ENCODE measurements at regions not wholly inside any gene's neighbourhood (a gene's known extent, or its start where the extent isn't known, plus 50 kb on each side); places are given as distances from the start of the nearest gene placed in this dataset.

GRCh38 chr1:36572142-36572715, 89.5 kb upstream of the CSF3R start:
- no peak overlapping the region for H3K9ac ChIP-seq (ENCODE audit: low read length)
- POLR2A ChIA-PET: no interaction called here

DNA sequence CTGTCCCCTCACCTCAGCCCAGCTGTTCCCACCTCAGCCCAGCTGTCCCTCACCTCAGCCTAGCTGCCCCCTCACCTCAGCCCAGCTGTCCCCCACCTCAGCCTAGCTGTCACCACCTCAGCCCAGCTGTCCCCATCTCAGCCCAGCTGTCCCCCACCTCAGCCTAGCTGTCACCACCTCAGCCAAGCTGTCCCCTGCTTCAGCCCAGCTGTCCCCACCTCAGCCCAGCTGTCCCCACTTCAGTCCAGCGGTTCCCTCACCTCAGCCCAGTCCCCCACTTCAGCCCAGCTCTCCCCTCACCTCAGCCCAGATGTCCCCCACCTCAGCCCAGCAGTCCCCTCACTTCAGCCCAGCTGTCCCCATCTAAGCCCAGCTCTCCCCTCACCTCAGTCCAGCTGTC, 88.4 kb upstream of the CSF3R start:
- no peaks in the 10 kb centered on the region for H3K79me2 ChIP-seq (ENCODE audit: control insufficient read depth, insufficient read depth, low read length)
- H3K27me3 ChIP-seq (replicated peaks in 1 of 4; ENCODE audit: control extremely low read depth in 1 of 4, control insufficient read depth in 3 of 4, insufficient read depth in 4 of 4, low read length in 3 of 4): peaks cover 0 to 21% (median 2%) of the 10 kb centered on the region in 4 experiments
- H3K4me1 Mint-ChIP-seq: no peaks in the 10 kb centered on the region
- no peak overlapping the region for H3K4me2 ChIP-seq (replicated peaks; ENCODE audit: low read depth, low read length, poor library complexity, severe bottlenecking)
- H3K9me3 ChIP-seq (ENCODE audit: control extremely low read depth in 1 of 3, control insufficient read depth in 2 of 3, insufficient read depth in 1 of 3, low read length in 2 of 3): no peaks in the 10 kb centered on the region
- 93% methylated on average over 1 of the region's 1 CpG for WGBS (ENCODE audit: insufficient coverage)
- peaks cover 29% of the 10 kb centered on the region for H3K27me3 Mint-ChIP-seq
- H3K27ac ChIP-seq (ENCODE audit: low read length in 2 of 2): no peak overlapping the region
- POLR2A ChIA-PET: no interaction called here
- CTCF ChIA-PET: interaction anchor here (1.6 kb wide), 1 partner anchor 9 kb away, joined by 4 read pairs; no protein-coding TSS in a partner anchor
- no peak overlapping the region for H3K9ac ChIP-seq (ENCODE audit: low read length)
- no peaks in the 10 kb centered on the region for H4K20me1 ChIP-seq (ENCODE audit: control insufficient read depth, insufficient read depth, low read length, poor library complexity, severe bottlenecking)
- H3K36me3 ChIP-seq (replicated peaks in 1 of 2; ENCODE audit: control extremely low read depth in 1 of 2, control insufficient read depth in 1 of 2, extremely low read depth in 1 of 2, insufficient read depth in 2 of 2, low read length in 1 of 2): no peaks in the 10 kb centered on the region
- intact Hi-C loops (cut with micrococcal nuclease): no loop called here
- H3K27ac Mint-ChIP-seq: no peak overlapping the region
- no peak overlapping the region for H3K4me3 ChIP-seq (ENCODE audit: control extremely low read depth in 1 of 5, extremely low read depth in 1 of 5, insufficient read depth in 1 of 5, low read depth in 2 of 5, low read length in 4 of 5)
- no peak for TF ChIP-seq CTCF (IDR thresholded peaks at IDR 0.05)
- no peak for TF ChIP-seq EZH2 (IDR thresholded peaks at IDR 0.05; ENCODE audit: borderline replicate concordance, insufficient read depth, low read depth, low read length, poor library complexity, severe bottlenecking)
- DNase-seq (no peak), ATAC-seq (ENCODE audit: low read depth) (no peak)
- no peak overlapping the region for H3K4me3 Mint-ChIP-seq
- no peaks in the 10 kb centered on the region for H3K4me1 ChIP-seq (ENCODE audit: control insufficient read depth in 2 of 2, insufficient read depth in 2 of 2, low read length in 2 of 2)
- H2AFZ ChIP-seq (ENCODE audit: insufficient read depth, low read depth, low read length, poor library complexity, severe bottlenecking): no peak overlapping the region
- H3K9me3 Mint-ChIP-seq (ENCODE audit: insufficient read depth): no peaks in the 10 kb centered on the region

More at GRCh38 chr1:36572142-36572715, 89.5 kb upstream of the CSF3R start:
- H3K27ac Mint-ChIP-seq: no peak overlapping the region
- no peak for ATAC-seq (ENCODE audit: low read depth)
- Histone ChIP-seq H3K27ac (ENCODE audit: low read length in 2 of 2) (no peak overlapping the region), H3K4me3 (ENCODE audit: control extremely low read depth in 1 of 5, extremely low read depth in 1 of 5, insufficient read depth in 1 of 5, low read depth in 2 of 5, low read length in 4 of 5) (no peak overlapping the region), H3K9me3 (ENCODE audit: control extremely low read depth in 1 of 3, control insufficient read depth in 2 of 3, insufficient read depth in 1 of 3, low read length in 2 of 3) (no peaks in the 10 kb centered on the region), H2AFZ (ENCODE audit: insufficient read depth, low read depth, low read length, poor library complexity, severe bottlenecking) (no peak overlapping the region), H4K20me1 (ENCODE audit: control insufficient read depth, insufficient read depth, low read length, poor library complexity, severe bottlenecking) (no peaks in the 10 kb centered on the region), H3K36me3 (replicated peaks in 1 of 2; ENCODE audit: control extremely low read depth in 1 of 2, control insufficient read depth in 1 of 2, extremely low read depth in 1 of 2, insufficient read depth in 2 of 2, low read length in 1 of 2) (no peaks in the 10 kb centered on the region), H3K27me3 (replicated peaks in 1 of 4; ENCODE audit: control extremely low read depth in 1 of 4, control insufficient read depth in 3 of 4, insufficient read depth in 4 of 4, low read length in 3 of 4) (peaks cover 0 to 21% (median 2%) of the 10 kb centered on the region in 4 experiments), H3K4me1 (ENCODE audit: control insufficient read depth in 2 of 2, insufficient read depth in 2 of 2, low read length in 2 of 2) (no peaks in the 10 kb centered on the region), H3K4me2 (replicated peaks; ENCODE audit: low read depth, low read length, poor library complexity, severe bottlenecking) (no peak overlapping the region), H3K79me2 (ENCODE audit: control insufficient read depth, insufficient read depth, low read length) (no peaks in the 10 kb centered on the region)
- H3K4me3 Mint-ChIP-seq: no peak overlapping the region
- H3K4me1 Mint-ChIP-seq: no peaks in the 10 kb centered on the region
- WGBS (ENCODE audit: insufficient coverage): 56% methylated on average over 14 of the region's 15 CpGs
- intact Hi-C loops (cut with micrococcal nuclease): no loop called here
- H3K9me3 Mint-ChIP-seq (ENCODE audit: insufficient read depth): no peaks in the 10 kb centered on the region
- no peak for TF ChIP-seq CTCF (IDR thresholded peaks at IDR 0.05)
- no peak for TF ChIP-seq EZH2 (IDR thresholded peaks at IDR 0.05; ENCODE audit: borderline replicate concordance, insufficient read depth, low read depth, low read length, poor library complexity, severe bottlenecking)
- peaks cover 24% of the 10 kb centered on the region for H3K27me3 Mint-ChIP-seq
- CTCF ChIA-PET: interaction anchor here (1.1 to 5.5 kb wide), 4 partner anchors 8 to 862 kb away, joined by 3 to 46 read pairs (median 4); no protein-coding TSS in a partner anchor
- no peak for DNase-seq

Measured in B cell (primary cell).